CD4-positive, alpha-beta T cell treated with Interleukin-15 for 1 hour (primary cell): ENCODE measurements at regions not wholly inside any gene's neighbourhood (a gene's known extent, or its start where the extent isn't known, plus 50 kb on each side); places are given as distances from the start of the nearest gene placed in this dataset.

Experiments
- DNase-seq: peaks from one replicate; pipeline ENCODE4 v3.0.0-alpha.2; 2020

GRCh38 chr20:17138237-17138636 lies 88.6 kb upstream of the PCSK2 start:
- no peak for DNase-seq

GRCh38 chr20:17140894-17141293 lies 85.9 kb upstream of the PCSK2 start:
- DNase-seq = no peak

GRCh38 chr20:17141568-17141967 lies 85.3 kb upstream of the PCSK2 start:
- no peak for DNase-seq

- no peak for DNase-seq
These were observed 84.2 kb upstream of the PCSK2 start for GRCh38 chr20:17142666-17143065.

GRCh38 chr20:17150858-17151257 lies 76.0 kb upstream of the PCSK2 start:
- DNase-seq = no peak

GRCh38 chr20:17155401-17155800 lies 71.4 kb upstream of the PCSK2 start:
- no peak for DNase-seq

- no peak for DNase-seq
These were observed 68.1 kb upstream of the PCSK2 start for GRCh38 chr20:17158701-17159100.

GRCh38 chr20:17161673-17162481 lies 65.0 kb upstream of the PCSK2 start:
- no peak for DNase-seq

- no peak for DNase-seq
These were observed 58.7 kb upstream of the PCSK2 start for GRCh38 chr20:17168026-17168612.

GRCh38 chr20:17169585-17170136 lies 57.2 kb upstream of the PCSK2 start:
- no peak for DNase-seq

- no peak for DNase-seq
These were observed 55.0 kb upstream of the PCSK2 start for GRCh38 chr20:17171746-17172280.

- DNase-seq = no peak
These were observed 53.9 kb upstream of the PCSK2 start for GRCh38 chr20:17172836-17173516.
